ENCODE measurements at regions not wholly inside any gene's neighbourhood (a gene's known extent, or its start where the extent isn't known, plus 50 kb on each side); places are given as distances from the start of the nearest gene placed in this dataset.

DNA sequence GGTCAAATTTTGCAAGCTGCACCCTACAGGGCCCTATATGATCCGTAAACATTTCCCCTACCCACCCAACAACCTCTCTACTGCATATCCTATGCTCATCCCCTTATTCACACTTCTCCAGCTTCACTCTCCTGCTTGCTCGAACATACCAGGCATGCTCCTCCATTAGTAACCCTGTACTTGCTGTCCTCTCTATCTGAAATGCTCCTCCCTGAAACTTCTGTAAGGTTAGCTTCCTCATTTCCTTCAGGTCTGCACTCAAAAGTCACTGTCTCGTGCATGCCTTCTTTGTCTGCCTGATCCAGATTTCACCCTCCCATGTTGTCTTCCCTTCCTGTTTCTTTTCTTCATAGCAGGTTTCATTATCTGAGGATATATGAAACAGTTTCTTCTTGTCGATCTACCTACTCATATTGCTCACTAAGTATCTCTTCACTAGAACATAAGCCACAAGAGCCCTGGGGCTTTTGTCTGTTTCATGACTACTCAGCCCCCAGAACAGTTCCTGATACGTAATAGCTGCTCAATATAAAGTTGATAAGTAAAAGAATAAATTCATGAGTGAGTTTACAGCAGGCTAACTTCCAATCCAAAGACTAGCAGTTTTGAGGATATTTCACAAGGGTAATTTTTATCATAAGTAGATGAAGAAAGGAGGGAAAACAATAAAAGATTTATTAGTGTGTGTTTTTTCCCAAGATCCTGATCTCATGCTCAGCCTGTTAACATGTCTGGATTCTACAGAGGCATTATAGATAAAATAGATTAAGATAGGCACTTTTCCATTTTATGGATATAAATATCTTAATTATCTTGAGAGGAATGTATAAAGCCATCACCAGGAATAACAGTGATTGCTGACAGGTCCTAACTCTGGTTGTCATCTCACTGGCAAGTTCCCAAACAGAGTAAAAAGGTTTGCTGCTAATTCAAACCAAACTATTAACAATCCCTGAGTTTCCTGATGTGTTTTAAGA, 392.5 kb upstream of the ESRRG start:
- no peak for ATAC-seq
- Mint-ChIP-seq H3K4me3 (no peak overlapping the region), H3K27ac (no peak overlapping the region)

DNA sequence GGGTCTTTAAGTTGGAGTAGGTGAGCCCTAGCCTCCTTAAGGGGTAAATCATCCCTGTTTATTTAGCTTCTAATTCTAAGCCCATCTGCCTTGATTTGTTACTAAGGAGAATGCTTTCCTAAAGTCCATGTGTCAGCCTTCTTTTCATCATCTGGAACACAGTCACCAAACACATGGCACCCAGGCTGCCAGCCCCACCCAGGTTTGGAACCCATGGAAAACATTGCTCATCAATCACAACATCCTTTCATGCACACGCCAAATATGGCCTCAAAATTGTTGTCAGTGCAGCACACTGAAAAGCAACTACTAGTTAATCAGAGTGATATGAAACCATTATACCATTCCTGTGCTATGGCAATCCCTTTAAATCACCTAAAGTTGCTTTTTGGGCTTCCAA, 386.7 kb upstream of the ESRRG start:
- peaks cover 7 to 16% of the 10 kb centered on the region in 2 donors for H3K9me3 Mint-ChIP-seq
- no peak for DNase-seq
- H3K4me3 Mint-ChIP-seq: no peak overlapping the region

More for the DNA sequence above, 392.5 kb upstream of the ESRRG start:
- Mint-ChIP-seq H3K4me1 (no peaks in the 10 kb centered on the region), H3K27me3 (no peaks in the 10 kb centered on the region), H3K9me3 (peaks cover 4 to 5% of the 10 kb centered on the region in 2 donors)
- DNase-seq: no peak

DNA sequence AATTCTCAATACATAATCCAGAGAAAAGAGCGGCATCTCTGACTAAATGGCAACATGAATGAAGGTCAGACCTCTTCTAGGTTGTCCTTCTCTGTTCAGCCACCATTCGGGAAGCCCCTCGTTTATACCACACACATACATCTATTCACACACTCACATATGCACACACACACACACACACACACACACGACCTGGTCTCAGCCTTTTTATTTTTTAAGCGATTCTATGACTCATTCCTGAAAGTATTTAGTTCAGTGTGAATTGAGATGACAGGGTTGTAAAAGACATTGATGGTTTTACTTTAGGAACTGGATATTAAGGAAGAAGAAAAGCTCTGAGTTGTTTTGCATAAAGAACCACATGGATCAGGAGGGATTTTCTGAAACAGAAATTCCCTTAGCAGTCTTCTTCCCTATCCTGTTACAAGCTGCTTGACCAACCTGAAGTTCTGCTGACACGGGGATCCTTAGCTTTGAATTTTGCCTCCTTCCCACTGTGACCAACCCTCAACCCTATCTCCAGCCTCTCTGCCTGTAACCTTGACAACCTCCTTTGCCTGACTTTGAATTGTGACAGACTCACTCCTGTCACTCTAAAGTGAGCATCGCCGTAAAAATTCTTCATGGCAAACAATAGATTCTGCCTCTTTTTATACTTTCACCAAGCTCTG, 383.1 kb upstream of the ESRRG start:
- Mint-ChIP-seq H3K27me3 (no peaks in the 10 kb centered on the region), H3K9me3 (peaks cover 7 to 15% of the 10 kb centered on the region in 2 donors), H3K4me1 (no peaks in the 10 kb centered on the region), H3K4me3 (no peak overlapping the region), H3K27ac (no peak overlapping the region)
- no peak for DNase-seq
- ATAC-seq: no peak

More for the DNA sequence above, 386.7 kb upstream of the ESRRG start:
- ATAC-seq: no peak
- Mint-ChIP-seq H3K4me1 (no peaks in the 10 kb centered on the region), H3K27me3 (no peaks in the 10 kb centered on the region), H3K27ac (no peak overlapping the region)

DNA sequence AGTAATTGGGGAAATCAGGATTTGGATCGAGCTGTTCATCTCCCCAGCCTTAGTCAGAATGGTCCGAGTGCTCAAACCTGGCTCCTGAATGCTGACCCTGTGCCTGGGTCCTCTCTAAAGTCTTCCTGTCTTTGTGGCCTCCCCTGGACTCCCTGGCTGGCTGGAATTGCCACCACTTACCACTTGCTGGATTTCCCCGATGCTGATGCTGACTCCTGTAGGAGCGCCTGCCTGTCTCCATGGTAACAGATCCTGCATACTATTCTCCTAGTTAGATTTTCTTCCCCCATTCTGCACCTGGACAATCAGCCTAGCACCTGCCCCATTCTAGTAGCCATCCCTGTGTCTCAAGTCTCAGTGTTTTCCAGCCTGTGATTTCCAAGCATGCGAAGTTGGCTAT, 382.2 kb upstream of the ESRRG start:
- Mint-ChIP-seq H3K4me3 (no peak overlapping the region), H3K27ac (no peak overlapping the region), H3K9me3 (peaks cover 7 to 14% of the 10 kb centered on the region in 2 donors), H3K27me3 (no peaks in the 10 kb centered on the region), H3K4me1 (no peaks in the 10 kb centered on the region)
- DNase-seq (no peak), ATAC-seq (no peak)

DNA sequence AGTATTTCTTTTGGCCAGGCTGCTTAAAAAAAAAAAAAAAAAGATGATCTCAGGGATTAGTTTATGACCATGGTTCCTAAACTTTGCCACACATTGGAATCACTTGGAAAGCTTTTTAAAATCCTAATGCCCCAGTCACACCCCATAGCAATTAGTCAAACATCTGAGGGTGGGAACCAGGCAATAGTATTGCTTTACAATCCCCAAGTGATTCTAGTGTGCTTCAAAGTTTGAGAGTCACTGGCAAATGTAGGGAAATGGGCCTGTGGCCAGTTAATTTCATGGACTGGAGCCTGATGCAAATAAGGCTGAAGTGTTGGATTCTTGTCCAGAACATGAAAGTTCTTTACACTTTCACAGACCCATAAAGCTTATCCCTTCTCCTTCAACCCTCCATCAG, 374.6 kb upstream of the ESRRG start:
- no peak overlapping the region for H3K27ac Mint-ChIP-seq
- peaks cover 5 to 6% of the 10 kb centered on the region in 2 donors for H3K9me3 Mint-ChIP-seq
- H3K4me1 Mint-ChIP-seq: no peaks in the 10 kb centered on the region
- DNase-seq (no peak), ATAC-seq (no peak)
- H3K4me3 Mint-ChIP-seq: no peak overlapping the region
- peaks cover 3% of the 10 kb centered on the region for H3K27me3 Mint-ChIP-seq

DNA sequence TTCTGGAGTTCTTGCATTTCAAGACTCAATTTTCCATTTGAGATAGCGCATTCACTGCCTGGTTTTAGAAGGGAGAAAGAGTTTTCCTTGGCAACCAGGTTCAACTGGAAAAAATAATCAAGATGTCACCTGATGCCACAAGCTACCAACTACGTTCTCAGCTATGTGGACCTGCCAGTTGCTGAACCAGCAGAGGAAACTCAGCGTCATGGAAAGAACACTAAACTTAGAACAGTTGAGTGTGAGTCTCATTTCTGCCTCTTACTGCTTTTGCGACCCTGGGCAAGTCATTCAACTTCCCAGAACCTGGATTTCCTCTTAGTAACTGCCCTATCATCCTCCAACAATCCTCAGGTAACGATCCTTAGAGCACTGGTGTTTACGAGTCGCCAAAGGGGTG, 373.0 kb upstream of the ESRRG start:
- Mint-ChIP-seq H3K27me3 (peaks cover 19% of the 10 kb centered on the region), H3K4me1 (no peaks in the 10 kb centered on the region), H3K4me3 (no peak overlapping the region), H3K27ac (no peak overlapping the region), H3K9me3 (peaks cover 11 to 13% of the 10 kb centered on the region in 2 donors)
- no peak for DNase-seq
- ATAC-seq: no peak

DNA sequence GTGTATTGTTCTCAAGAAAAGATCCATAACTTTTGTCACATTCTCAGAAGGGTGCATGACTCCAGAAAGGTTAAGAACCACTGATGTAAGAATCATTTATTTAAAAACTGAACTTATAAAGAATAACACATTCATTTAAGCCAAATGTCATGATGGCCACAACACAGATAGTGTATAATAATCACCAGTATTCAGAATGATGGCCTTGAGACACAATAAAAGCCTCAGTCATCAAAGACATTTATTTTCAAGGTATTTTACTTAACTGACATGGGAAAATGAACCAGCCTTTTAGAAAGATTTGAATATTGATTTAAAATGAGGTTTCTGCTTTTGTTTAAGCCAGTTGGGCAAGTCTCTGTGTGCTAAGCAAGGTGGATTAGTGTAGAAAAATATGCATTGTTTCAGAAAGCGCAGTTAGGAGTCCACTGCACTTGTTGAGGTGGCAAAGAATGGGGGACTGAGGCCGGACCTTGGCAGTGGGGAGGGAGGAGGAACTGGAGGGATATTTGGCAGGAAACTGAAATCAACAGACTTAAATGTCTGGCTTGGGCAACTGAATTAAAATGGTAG, 371.9 kb upstream of the ESRRG start:
- H3K4me1 Mint-ChIP-seq: peaks cover 3% of the 10 kb centered on the region
- peaks cover 30% of the 10 kb centered on the region for H3K27me3 Mint-ChIP-seq
- H3K4me3 Mint-ChIP-seq: no peak overlapping the region
- H3K9me3 Mint-ChIP-seq: peaks cover 11 to 13% of the 10 kb centered on the region in 2 donors
- DNase-seq: no peak
- no peak overlapping the region for H3K27ac Mint-ChIP-seq
- ATAC-seq: no peak

DNA sequence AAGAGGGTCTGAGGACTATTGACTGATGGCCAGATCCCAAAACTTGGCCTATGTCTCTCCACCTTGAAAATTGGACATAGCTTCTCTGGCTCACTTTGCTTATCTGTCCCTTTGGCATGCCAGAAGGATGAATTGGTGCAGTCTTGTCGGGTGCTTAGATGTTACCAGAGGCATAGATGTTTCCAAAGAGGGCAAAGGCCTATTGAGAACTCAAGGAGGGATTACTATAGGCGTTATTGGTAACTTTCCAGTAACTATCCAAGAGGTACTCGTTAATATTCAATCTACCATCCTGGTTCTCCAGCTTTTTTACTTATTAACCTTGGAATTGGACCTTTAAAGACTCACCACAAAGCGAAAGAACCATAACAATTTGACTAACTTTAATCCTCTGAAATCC, 368.3 kb upstream of the ESRRG start:
- H3K4me1 Mint-ChIP-seq: peaks cover 5% of the 10 kb centered on the region
- ATAC-seq (no peak), DNase-seq (no peak)
- H3K27ac Mint-ChIP-seq: no peak overlapping the region
- no peak overlapping the region for H3K4me3 Mint-ChIP-seq
- peaks cover 55% of the 10 kb centered on the region for H3K27me3 Mint-ChIP-seq
- H3K9me3 Mint-ChIP-seq: peaks cover 11 to 12% of the 10 kb centered on the region in 2 donors

DNA sequence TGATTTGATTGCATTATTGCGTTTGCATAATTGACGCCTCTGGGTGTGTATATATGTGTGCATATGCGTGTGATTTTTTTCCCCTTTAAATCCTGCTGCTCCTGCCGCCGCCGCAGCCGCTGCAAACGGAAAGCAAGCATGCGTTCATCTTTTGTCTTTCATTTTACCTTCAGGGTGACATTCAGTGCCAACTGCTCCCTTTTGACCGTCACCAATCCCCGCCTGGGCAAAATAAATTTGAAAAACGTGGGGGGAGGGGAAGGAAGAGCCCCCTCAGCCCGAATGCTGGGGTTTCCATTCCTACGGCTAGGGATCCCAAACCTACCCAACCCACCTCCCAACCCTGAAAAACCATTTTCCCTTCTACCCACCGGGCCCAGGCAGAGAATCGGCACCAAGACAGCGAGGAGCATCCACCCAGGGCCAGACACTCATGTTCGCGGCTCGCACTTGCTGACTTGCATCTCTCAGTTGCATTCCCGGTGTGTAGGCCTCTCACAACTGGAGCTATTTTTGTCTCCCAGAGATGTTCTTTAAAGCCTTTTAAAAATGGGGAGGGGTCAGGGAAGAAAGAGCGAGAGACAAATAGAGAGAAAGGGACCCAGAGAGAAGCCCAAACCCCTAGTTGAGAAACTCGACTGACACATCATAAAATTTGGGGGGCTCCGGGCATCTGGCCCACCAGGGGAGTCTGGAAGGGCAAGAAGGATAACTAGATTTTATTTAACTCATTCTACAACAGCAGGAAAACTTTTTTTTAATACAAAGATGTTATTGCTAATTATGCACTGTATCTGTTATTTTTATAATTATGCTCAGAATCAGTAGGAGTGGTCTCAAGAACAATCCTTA, 367.1 kb upstream of the ESRRG start:
- H3K9me3 Mint-ChIP-seq: peaks cover 9 to 12% of the 10 kb centered on the region in 2 donors
- H3K27ac Mint-ChIP-seq: peak overlapping the region in 1 of 2 donors; percentile 40
- no peak for DNase-seq
- no peak for ATAC-seq
- H3K4me1 Mint-ChIP-seq: peaks cover 5% of the 10 kb centered on the region
- peak overlapping the region; percentile 37 for H3K4me3 Mint-ChIP-seq
- peaks cover 55% of the 10 kb centered on the region for H3K27me3 Mint-ChIP-seq

DNA sequence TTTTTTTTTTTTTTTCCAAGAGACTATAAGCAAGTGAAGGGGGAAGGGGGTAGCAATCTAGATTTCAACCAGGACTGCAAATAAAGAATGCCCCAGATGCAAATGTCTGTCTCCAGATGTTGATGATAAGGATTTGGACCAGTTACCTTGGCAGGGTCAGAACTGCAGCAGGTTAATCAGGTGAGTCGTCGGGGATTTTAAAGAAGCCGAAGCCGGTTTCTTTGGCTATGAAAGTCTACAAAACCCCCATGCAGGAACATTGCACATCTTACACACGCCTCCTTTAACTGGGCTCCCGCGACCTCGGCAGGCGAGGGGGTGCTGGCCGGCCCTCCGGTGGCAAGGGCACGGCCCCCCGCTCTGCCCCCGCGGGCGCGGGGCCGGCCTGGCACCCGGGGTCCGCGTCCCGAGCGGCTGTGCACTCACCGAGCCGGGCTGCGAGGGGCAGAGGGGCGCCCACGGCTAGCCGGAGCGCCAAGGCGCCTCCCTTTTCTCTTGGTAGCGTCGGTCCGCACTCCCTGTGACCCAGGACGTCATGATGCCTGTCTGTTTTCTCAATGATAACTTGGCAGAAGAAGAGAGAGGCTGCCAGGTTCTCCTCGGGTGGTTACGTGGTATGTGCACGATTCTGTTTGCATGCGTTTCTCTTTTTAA, 366.3 kb upstream of the ESRRG start:
- peaks cover 5 to 12% of the 10 kb centered on the region in 2 donors for H3K9me3 Mint-ChIP-seq
- H3K4me3 Mint-ChIP-seq: no peak overlapping the region
- H3K27me3 Mint-ChIP-seq: peaks cover 55% of the 10 kb centered on the region
- DNase-seq (no peak), ATAC-seq (peak; percentile 15)
- H3K27ac Mint-ChIP-seq: no peak overlapping the region
- peaks cover 5% of the 10 kb centered on the region for H3K4me1 Mint-ChIP-seq

DNA sequence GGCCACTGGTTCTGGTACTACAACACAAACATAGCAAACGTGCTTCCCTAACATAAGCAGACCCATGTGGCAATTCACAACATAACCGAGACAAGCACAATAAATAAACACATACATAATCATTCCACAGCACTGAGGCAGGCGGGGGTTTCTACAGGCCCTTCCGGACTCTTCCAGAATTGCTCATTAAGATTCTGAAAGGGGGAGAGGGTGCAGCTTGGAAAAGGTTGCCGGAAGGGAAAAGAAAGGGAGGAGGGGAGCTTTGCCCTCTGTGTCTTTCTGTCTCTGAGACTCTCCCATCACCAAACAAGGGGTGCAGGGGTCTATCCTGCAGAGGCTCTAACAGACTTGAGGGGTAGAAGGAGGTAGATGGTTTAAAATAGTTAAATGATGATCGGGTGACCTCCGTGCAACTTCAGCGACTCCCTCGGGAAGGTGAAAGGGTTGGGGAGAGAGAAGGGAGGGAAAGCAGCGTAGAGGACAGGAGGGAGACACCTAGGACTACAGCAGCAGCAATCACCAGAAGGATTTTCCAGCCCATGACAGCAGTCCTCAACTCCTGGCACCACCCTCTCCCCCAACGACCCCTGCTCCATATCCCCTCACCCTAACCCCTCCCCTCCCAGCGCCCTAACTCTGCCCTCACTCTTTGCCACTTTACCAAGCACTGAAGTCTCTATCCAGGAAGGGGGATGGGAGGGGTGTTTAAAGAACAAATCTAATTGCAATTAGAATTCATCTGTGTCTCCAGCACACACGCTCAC, 365.5 kb upstream of the ESRRG start:
- H3K4me1 Mint-ChIP-seq: peaks cover 5% of the 10 kb centered on the region
- H3K4me3 Mint-ChIP-seq: no peak overlapping the region
- H3K9me3 Mint-ChIP-seq: peaks cover 5 to 12% of the 10 kb centered on the region in 2 donors
- H3K27ac Mint-ChIP-seq: no peak overlapping the region
- no peak for DNase-seq
- H3K27me3 Mint-ChIP-seq: peaks cover 55% of the 10 kb centered on the region
- no peak for ATAC-seq

DNA sequence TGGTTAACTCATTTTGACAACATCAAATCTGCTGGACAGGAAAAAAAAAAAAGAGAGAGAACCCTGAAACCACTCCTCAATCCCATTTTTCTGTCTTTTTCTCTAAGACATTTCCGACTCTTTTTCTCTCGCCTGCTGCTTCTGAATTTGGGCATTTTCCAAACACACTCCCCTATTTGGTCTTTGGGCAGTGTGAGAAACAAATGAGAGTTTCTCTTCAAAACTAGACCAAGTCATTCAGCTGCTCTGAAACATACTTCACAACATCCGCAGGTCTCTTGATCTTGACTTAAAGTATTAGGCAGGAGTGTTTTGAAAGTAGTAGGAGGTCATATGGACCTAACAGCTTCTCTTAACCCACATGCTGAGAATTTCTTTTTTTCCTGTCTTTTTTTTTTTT, 364.8 kb upstream of the ESRRG start:
- Mint-ChIP-seq H3K9me3 (peaks cover 5 to 12% of the 10 kb centered on the region in 2 donors), H3K4me3 (no peak overlapping the region), H3K27ac (no peak overlapping the region), H3K4me1 (peaks cover 5% of the 10 kb centered on the region), H3K27me3 (peaks cover 54% of the 10 kb centered on the region)
- DNase-seq (no peak), ATAC-seq (no peak)

DNA sequence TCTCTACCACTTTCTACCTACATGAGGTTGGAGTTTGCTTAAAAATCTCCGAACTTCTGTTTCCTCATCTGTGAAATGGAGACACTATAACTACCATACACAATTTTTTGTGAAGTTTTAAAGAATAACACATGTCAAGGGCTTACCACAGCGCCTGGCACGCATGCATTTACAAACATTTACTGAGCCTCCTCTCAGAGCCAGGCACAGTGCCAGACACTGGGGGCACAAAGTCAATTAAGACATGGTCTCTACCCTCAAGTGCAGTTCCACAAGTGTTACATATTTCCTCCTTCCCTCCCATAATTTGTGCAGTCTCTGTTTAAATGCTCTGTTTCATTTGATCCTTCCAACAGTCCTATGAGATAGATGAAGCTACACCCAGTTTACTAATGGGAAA, 356.4 kb upstream of the ESRRG start:
- ATAC-seq (no peak), DNase-seq (no peak)
- H3K27me3 Mint-ChIP-seq: no peaks in the 10 kb centered on the region
- peaks cover 0 to 10% of the 10 kb centered on the region in 2 donors for H3K9me3 Mint-ChIP-seq
- no peaks in the 10 kb centered on the region for H3K4me1 Mint-ChIP-seq
- H3K27ac Mint-ChIP-seq: no peak overlapping the region
- no peak overlapping the region for H3K4me3 Mint-ChIP-seq

DNA sequence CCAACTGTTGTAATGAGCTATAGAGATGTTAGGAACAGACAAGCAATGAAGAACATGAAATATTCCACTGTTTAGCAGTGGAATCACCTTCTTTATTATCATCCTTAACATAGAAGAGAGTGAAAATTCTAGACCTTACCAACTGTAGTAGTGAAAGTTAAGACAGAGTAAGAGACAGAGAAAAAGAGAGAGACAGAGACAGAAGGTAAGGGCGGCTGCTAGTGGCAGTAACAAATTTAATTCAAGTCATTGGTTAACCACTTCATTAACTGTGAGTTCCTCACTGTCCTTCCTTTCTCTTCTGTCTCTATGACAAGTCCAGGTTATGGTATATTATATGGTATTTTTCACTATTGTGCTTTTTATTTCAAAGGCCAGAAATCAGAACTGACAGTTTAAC, 355.7 kb upstream of the ESRRG start:
- H3K4me3 Mint-ChIP-seq: no peak overlapping the region
- H3K27me3 Mint-ChIP-seq: no peaks in the 10 kb centered on the region
- H3K4me1 Mint-ChIP-seq: no peaks in the 10 kb centered on the region
- ATAC-seq: no peak
- H3K27ac Mint-ChIP-seq: no peak overlapping the region
- peaks cover 0 to 10% of the 10 kb centered on the region in 2 donors for H3K9me3 Mint-ChIP-seq
- no peak for DNase-seq

Data from stimulated activated naive CD8-positive, alpha-beta T cell treated with anti-CD3 and anti-CD28 coated beads, Interleukin-15, amount 100 ng/mL, for 72 hours (primary cell).